ENCODE measurements at regions not wholly inside any gene's neighbourhood (a gene's known extent, or its start where the extent isn't known, plus 50 kb on each side); places are given as distances from the start of the nearest gene placed in this dataset.

- no peaks in the 10 kb centered on the region for H3K36me3 ChIP-seq
- H3K9me3 ChIP-seq (ENCODE audit: severe bottlenecking): no peaks in the 10 kb centered on the region
- DNase-seq: no peak
- no peak for TF ChIP-seq CTCF (IDR thresholded peaks at IDR 0.05; ENCODE audit: low read depth, low read length)
- no peak overlapping the region for H3K4me3 ChIP-seq (ENCODE audit: low read depth, low read length)
- H3K27ac ChIP-seq: no peak overlapping the region
- no peaks in the 10 kb centered on the region for H3K27me3 ChIP-seq (ENCODE audit: insufficient read depth, low read depth, severe bottlenecking)
Measured at GRCh38 chr13:74708629-74709028, 574.4 kb upstream of the KLF12 start.

- Histone ChIP-seq H3K27me3 (ENCODE audit: insufficient read depth, low read depth, severe bottlenecking) (no peaks in the 10 kb centered on the region), H3K9me3 (ENCODE audit: severe bottlenecking) (no peaks in the 10 kb centered on the region), H3K36me3 (no peaks in the 10 kb centered on the region), H3K4me3 (ENCODE audit: low read depth, low read length) (no peak overlapping the region), H3K27ac (no peak overlapping the region)
- TF ChIP-seq CTCF (IDR thresholded peaks at IDR 0.05; ENCODE audit: low read depth, low read length): no peak
- no peak for DNase-seq
Measured at GRCh38 chr13:74707291-74707690, 573.1 kb upstream of the KLF12 start.

DNA sequence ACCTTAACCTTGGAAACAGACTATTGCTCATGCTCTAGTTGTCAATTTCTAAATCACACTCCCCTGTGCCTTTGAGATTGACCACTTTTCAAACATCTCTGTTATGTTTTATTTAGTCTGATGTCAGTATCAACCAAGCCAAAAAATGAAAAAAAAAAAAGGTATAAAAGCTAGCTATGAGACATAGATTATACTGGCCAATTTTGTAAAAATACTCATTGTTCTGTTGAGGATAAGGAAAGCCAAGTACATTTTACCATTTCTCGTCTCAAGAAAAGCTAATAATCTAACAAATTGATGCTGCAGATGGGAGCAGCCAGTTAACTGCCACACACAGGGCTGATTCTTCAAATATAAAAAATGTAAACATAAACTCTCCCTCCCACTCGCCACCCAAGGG is 572.6 kb upstream of the KLF12 start:
- no peak for TF ChIP-seq CTCF (IDR thresholded peaks at IDR 0.05; ENCODE audit: low read depth, low read length)
- H3K9me3 ChIP-seq (ENCODE audit: severe bottlenecking): no peaks in the 10 kb centered on the region
- no peak overlapping the region for H3K4me3 ChIP-seq (ENCODE audit: low read depth, low read length)
- no peaks in the 10 kb centered on the region for H3K36me3 ChIP-seq
- H3K27me3 ChIP-seq (ENCODE audit: insufficient read depth, low read depth, severe bottlenecking): no peaks in the 10 kb centered on the region
- no peak for DNase-seq
- H3K27ac ChIP-seq: no peak overlapping the region

DNA sequence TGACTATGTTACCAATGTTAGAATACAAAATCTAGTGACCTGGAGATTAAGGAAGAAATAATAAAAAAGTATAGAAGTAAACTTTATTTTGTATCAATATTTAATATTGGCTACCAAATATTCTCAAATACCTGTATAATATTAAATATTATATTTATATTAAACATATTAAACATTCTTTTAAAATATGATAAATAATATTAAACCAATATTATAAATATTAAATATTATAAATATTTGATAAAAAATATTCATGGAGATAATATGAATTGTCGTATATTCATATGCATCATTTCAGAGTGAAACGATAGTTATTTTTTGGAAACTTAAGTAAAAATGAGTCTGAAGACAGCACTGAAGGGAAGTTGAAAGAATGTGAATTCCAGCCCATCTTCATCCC is 571.2 kb upstream of the KLF12 start:
- H3K27ac ChIP-seq: no peak overlapping the region
- no peaks in the 10 kb centered on the region for H3K9me3 ChIP-seq (ENCODE audit: severe bottlenecking)
- no peaks in the 10 kb centered on the region for H3K27me3 ChIP-seq (ENCODE audit: insufficient read depth, low read depth, severe bottlenecking)
- no peak for TF ChIP-seq CTCF (IDR thresholded peaks at IDR 0.05; ENCODE audit: low read depth, low read length)
- no peak overlapping the region for H3K4me3 ChIP-seq (ENCODE audit: low read depth, low read length)
- no peak for DNase-seq
- no peaks in the 10 kb centered on the region for H3K36me3 ChIP-seq

DNA sequence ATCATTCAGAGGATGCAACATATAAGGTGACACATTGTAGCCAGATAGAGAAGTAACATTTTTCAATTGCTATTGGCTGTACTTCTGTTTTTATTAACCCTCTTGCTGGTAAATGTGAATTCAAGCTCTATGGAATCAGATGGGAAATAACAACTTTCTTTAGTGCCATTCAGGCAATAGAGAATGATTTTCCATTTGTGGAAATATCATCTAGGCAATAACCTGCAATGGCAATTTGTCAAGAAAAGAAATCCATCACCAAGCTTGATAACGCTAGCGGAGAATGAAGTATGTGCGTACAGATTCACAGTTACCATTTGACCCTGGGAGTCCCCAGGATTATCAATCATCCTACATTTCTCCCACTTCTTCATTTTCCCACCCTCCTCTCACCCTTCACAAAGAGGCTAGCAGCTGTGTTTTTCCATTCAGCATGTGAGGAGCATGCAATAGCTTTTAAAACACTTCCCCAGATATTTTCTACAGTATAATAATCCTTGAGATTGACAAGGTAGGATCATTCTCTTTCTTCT is 569.7 kb upstream of the KLF12 start:
- Histone ChIP-seq H3K36me3 (no peaks in the 10 kb centered on the region), H3K4me3 (ENCODE audit: low read depth, low read length) (no peak overlapping the region), H3K9me3 (ENCODE audit: severe bottlenecking) (no peaks in the 10 kb centered on the region), H3K27me3 (ENCODE audit: insufficient read depth, low read depth, severe bottlenecking) (no peaks in the 10 kb centered on the region), H3K27ac (no peak overlapping the region)
- no peak for DNase-seq
- TF ChIP-seq CTCF (IDR thresholded peaks at IDR 0.05; ENCODE audit: low read depth, low read length): no peak

DNA sequence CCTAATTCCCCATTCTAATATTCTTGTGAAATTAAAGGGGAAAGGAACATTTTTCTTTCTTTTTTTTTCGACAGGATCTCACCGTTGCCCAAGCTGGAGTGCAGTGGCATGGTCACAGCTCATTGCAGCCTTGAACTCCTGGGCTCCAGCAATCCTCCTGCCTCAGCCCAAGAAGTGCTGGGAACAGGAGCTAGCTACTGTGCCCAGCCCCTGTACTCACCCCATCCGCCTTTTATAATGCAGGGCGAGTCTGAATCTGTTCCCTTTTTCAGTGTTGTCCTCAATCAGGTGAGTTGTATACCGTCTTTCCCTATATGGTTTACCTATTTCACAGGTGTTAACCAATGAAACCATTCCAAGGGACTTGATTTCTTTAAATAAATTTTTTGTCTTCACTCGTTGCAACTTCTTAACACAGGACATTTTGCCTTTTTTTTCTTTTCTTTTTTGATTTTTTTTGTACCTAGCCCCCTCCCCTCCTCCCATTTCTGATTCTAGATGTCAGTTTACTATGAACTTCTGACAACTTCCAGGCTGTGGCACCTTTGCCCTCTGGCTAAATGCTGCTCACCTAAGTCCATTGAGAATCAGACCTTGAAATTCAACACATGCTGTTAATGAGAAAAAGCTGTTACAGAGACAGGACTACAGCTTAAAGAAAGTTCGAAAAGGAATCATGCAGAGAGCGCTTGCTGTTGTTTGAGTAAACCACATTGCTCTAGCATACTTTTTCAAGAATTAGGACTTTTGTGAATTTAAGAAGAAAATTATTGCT is 562.1 kb upstream of the KLF12 start:
- DNase-seq: no peak
- TF ChIP-seq CTCF (IDR thresholded peaks at IDR 0.05; ENCODE audit: low read depth, low read length): no peak
- Histone ChIP-seq H3K4me3 (ENCODE audit: low read depth, low read length) (no peak overlapping the region), H3K27me3 (ENCODE audit: insufficient read depth, low read depth, severe bottlenecking) (no peaks in the 10 kb centered on the region), H3K9me3 (ENCODE audit: severe bottlenecking) (no peaks in the 10 kb centered on the region), H3K27ac (no peak overlapping the region), H3K36me3 (no peaks in the 10 kb centered on the region)

Measured in WERI-Rb-1 (cell line).